IMR-90 (cell line): ENCODE measurements at regions not wholly inside any gene's neighbourhood (a gene's known extent, or its start where the extent isn't known, plus 50 kb on each side); places are given as distances from the start of the nearest gene placed in this dataset.

Experiments used
- ATAC-seq: fragments of 200-7000 bp; cut with Tn5 transposase; 2 replicates; pipeline ENCODE4 v1.9.1; 2020; ENCODE audit warnings: low read depth, mild to moderate bottlenecking, moderate library complexity
- BruUV-seq: library from RNA; stranded (reverse); fragments of 400-500 nt; replicated peaks from 2 replicates; lab custom pipeline; 2021; lab: Mats Ljungman, UMichigan
- CTCF ChIA-PET: fragments of 300-600 bp; formaldehyde crosslinking; extraction: SDS; loops from one replicate; lab custom pipeline; 2021; ENCODE audit warnings: antibody characterized with exemption; lab: Yijun Ruan, JAX
- POLR2A ChIA-PET: fragments of 300-600 bp; sonication (Branson Sonifier 250); formaldehyde crosslinking; loops from one replicate; lab custom pipeline; 2022; ENCODE audit warnings: antibody characterized with exemption; ENCODE audit not compliant: unreplicated experiment; lab: Charles Lee
- DNase-seq: peaks from one replicate; pipeline ENCODE4 v3.0.0; 2013
- H2AFZ ChIP-seq: replicated peaks from 2 replicates; pipeline ENCODE3; 2013; ENCODE audit warnings: low read length, mild to moderate bottlenecking; ENCODE audit not compliant: poor library complexity
- H2AK5ac ChIP-seq: 2 replicates; pipeline ENCODE4 v1.6.1; 2013; ENCODE audit warnings: low read depth, low read length, inconsistent platforms
- H2AK9ac ChIP-seq: replicated peaks from 2 replicates; pipeline ENCODE3; 2013; ENCODE audit warnings: mild to moderate bottlenecking, low read depth, low read length, moderate library complexity; ENCODE audit not compliant: poor library complexity
- H2BK120ac ChIP-seq: 2 replicates; pipeline ENCODE4 v1.6.1; 2013; ENCODE audit warnings: low read depth, low read length, inconsistent platforms
- H2BK15ac ChIP-seq: 3 replicates; pipeline ENCODE4 v1.6.1; 2013; ENCODE audit warnings: low read depth, low read length, inconsistent platforms
- H2BK20ac ChIP-seq: 2 replicates; pipeline ENCODE4 v1.6.1; 2013; ENCODE audit warnings: low read depth, mild to moderate bottlenecking, inconsistent platforms, low read length, moderate library complexity
- H2BK5ac ChIP-seq: 2 replicates; pipeline ENCODE4 v1.6.1; 2013; ENCODE audit warnings: mild to moderate bottlenecking, low read depth, low read length, inconsistent platforms; ENCODE audit not compliant: poor library complexity, severe bottlenecking
- H3K14ac ChIP-seq: replicated peaks from 2 replicates; pipeline ENCODE4 v1.6.1; 2013; ENCODE audit warnings: low read depth, low read length, inconsistent platforms
- H3K18ac ChIP-seq: 2 replicates; pipeline ENCODE4 v1.6.1; 2013; ENCODE audit warnings: low read depth, low read length, control low read depth
- H3K23ac ChIP-seq: 2 replicates; pipeline ENCODE4 v1.6.1; 2013; ENCODE audit warnings: low read depth, low read length, inconsistent platforms
- H3K27ac ChIP-seq: 2 replicates; pipeline ENCODE4 v1.5.1; 2013; ENCODE audit warnings: mild to moderate bottlenecking, control low read depth, low read length; ENCODE audit not compliant: insufficient read depth
- H3K27me3 ChIP-seq: 2 replicates; pipeline ENCODE4 v1.6.1; 2013; ENCODE audit warnings: low read length; ENCODE audit not compliant: control insufficient read depth, insufficient read depth
- H3K36me3 ChIP-seq: 2 replicates; pipeline ENCODE4 v1.6.1; 2013; ENCODE audit warnings: low read length, mixed read lengths; ENCODE audit not compliant: control insufficient read depth, insufficient read depth
- H3K4ac ChIP-seq: 2 replicates; pipeline ENCODE4 v1.6.1; 2013; ENCODE audit warnings: low read depth, low read length, inconsistent platforms
- H3K4me1 ChIP-seq: 2 replicates; pipeline ENCODE4 v1.6.1; 2013; ENCODE audit warnings: low read length, mixed read lengths; ENCODE audit not compliant: control insufficient read depth, insufficient read depth
- H3K4me2 ChIP-seq: 2 replicates; pipeline ENCODE4 v1.6.1; 2013; ENCODE audit warnings: low read depth, mild to moderate bottlenecking, control low read depth, low read length, moderate library complexity
- H3K4me3 ChIP-seq: 2 replicates; pipeline ENCODE4 v1.5.1; 2013; ENCODE audit warnings: low read depth, mild to moderate bottlenecking, control low read depth, low read length, moderate library complexity; ENCODE audit not compliant: insufficient read depth
- H3K56ac ChIP-seq: 2 replicates; pipeline ENCODE4 v1.6.1; 2013; ENCODE audit warnings: low read length, inconsistent platforms; ENCODE audit not compliant: insufficient read depth; ENCODE audit errors: extremely low read depth
- H3K79me1 ChIP-seq, 2 experiments: 2 replicates each; pipeline ENCODE4 v1.6.1; 2013; ENCODE audit warnings: low read length in 2 of 2, inconsistent platforms in 1 of 2, low read depth in 1 of 2
- H3K9ac ChIP-seq: 2 replicates; pipeline ENCODE4 v1.6.1; 2013; ENCODE audit warnings: low read depth, low read length, control low read depth
- H3K9me1 ChIP-seq: 2 replicates; pipeline ENCODE4 v1.6.1; 2013; ENCODE audit warnings: low read length, inconsistent platforms; ENCODE audit not compliant: insufficient read depth
- H3K9me3 ChIP-seq: 2 replicates; pipeline ENCODE4 v1.6.1; 2013; ENCODE audit warnings: low read length; ENCODE audit not compliant: control insufficient read depth, insufficient read depth
- H4K20me1 ChIP-seq: 2 replicates; pipeline ENCODE4 v1.6.1; 2013; ENCODE audit warnings: low read length, inconsistent platforms; ENCODE audit not compliant: insufficient read depth
- H4K5ac ChIP-seq: 2 replicates; pipeline ENCODE4 v1.6.1; 2013; ENCODE audit warnings: mild to moderate bottlenecking, low read depth, low read length, control low read depth
- H4K8ac ChIP-seq, 2 experiments: 2 replicates each; pipeline ENCODE4 v1.6.1; 2013; ENCODE audit warnings: low read depth in 2 of 2, low read length in 2 of 2, control low read depth in 1 of 2, inconsistent platforms in 1 of 2
- H4K91ac ChIP-seq: 2 replicates; pipeline ENCODE4 v1.6.1; 2013; ENCODE audit warnings: low read depth, low read length, inconsistent platforms; ENCODE audit not compliant: insufficient read depth
- BHLHE40 ChIP-seq: fragments of 150-350 bp; IDR thresholded peaks from 2 replicates; pipeline ENCODE4 v1.6.1; 2016; ENCODE audit warnings: mild to moderate bottlenecking, low read depth, low read length
- CEBPB ChIP-seq: IDR thresholded peaks from 2 replicates; pipeline ENCODE4 v1.6.1; 2012; ENCODE audit warnings: low read depth, low read length, improper control_type of control experiment
- ELK1 ChIP-seq: fragments of 150-350 bp; IDR thresholded peaks from 2 replicates; pipeline ENCODE4 v1.6.1; 2016; ENCODE audit warnings: low read depth, mild to moderate bottlenecking, low read length, moderate library complexity, borderline replicate concordance
- MXI1 ChIP-seq: IDR thresholded peaks from 2 replicates; pipeline ENCODE4 v1.6.1; 2012; ENCODE audit warnings: low read depth, mild to moderate bottlenecking, low read length, moderate library complexity, borderline replicate concordance
- POLR2A ChIP-seq: IDR thresholded peaks from 2 replicates; pipeline ENCODE4 v1.6.1; 2012; ENCODE audit warnings: mild to moderate bottlenecking, low read depth, low read length
- RAD21 ChIP-seq: IDR thresholded peaks from 2 replicates; pipeline ENCODE4 v1.6.1; 2012; ENCODE audit warnings: low read length, improper control_type of control experiment
- SMC3 ChIP-seq: fragments of 150-350 bp; IDR thresholded peaks from 2 replicates; pipeline ENCODE4 v1.6.1; 2016; ENCODE audit warnings: low read depth, mild to moderate bottlenecking, antibody characterized with exemption, low read length, moderate library complexity
- WGBS, 2 experiments: methylation state at CpG; one replicate each; pipeline versions ENCODE4 v1.1.5 to v1.1.7; 2013; ENCODE audit warnings: missing lambda C conversion rate in 2 of 2; ENCODE audit not compliant: insufficient read length in 1 of 2; ENCODE audit errors: extremely low coverage in 2 of 2; 5-methylcytosine and 5-hydroxymethylcytosine counted together
- dilution Hi-C: fragments of 300-500 bp; cut with HindIII; formaldehyde crosslinking; loops from one replicate; pipeline ENCODE4 v1.14.3; 2018; ENCODE audit warnings: low sequenced_read_pairs; ENCODE audit not compliant: unreplicated experiment
- in situ Hi-C: fragments of 300-500 bp; cut with MboI; formaldehyde crosslinking; loops from 3 replicates; pipeline ENCODE4 v1.14.3; 2019; ENCODE audit warnings: low sequenced_read_pairs, inconsistent platforms, mixed read lengths
- intact Hi-C: fragments of 100-400 bp; cut with micrococcal nuclease; formaldehyde crosslinking; loops from 2 replicates; pipeline ENCODE4 v1.10.0; 2022

DNA sequence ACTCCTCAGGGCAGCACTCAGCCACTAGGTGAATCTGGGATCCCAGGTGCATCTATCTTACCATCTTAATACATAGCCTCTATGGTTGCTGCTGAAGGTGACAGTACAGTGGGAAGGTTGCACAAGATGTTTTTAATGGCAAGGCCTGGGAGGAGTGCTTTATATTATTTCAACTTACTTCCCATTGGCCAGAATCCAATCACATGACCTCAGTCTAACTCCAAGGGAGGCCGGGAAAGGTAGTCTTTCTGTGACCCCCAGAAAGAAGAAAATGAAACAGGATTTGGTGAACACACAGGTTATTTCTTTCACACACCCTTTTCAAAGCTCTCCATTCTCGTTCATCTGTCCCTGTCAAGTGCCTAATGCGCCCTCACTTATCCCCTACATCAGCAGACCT, 189.1 kb upstream of the ATP6AP2 start:
- CTCF ChIA-PET: no interaction called here
- ATAC-seq (no peak), DNase-seq (no peak)
- no peak overlapping the region for H2AK9ac ChIP-seq
- no peaks in the 10 kb centered on the region for H3K79me1 ChIP-seq
- H4K91ac ChIP-seq: no peak overlapping the region
- no peaks in the 10 kb centered on the region for H3K9me1 ChIP-seq
- intact Hi-C loops: no loop called here
- H3K27me3 ChIP-seq: peaks cover 20% of the 10 kb centered on the region
- dilution Hi-C loops: no loop called here
- no peaks in the 10 kb centered on the region for H3K4me1 ChIP-seq
- no peak overlapping the region for H3K56ac ChIP-seq
- no peak overlapping the region for H3K4me3 ChIP-seq
- no peak overlapping the region for H3K27ac ChIP-seq
- H4K20me1 ChIP-seq: no peaks in the 10 kb centered on the region
- no peak overlapping the region for H3K4ac ChIP-seq
- WGBS, 2 experiments: no CpG with 5 or more reads among the region's 3 CpGs
- no peak overlapping the region for H4K8ac ChIP-seq
- H3K36me3 ChIP-seq: no peaks in the 10 kb centered on the region
- no peak overlapping the region for H4K5ac ChIP-seq
- no peak overlapping the region for H2BK5ac ChIP-seq
- H3K14ac ChIP-seq: no peak overlapping the region
- no peaks in the 10 kb centered on the region for H3K9me3 ChIP-seq
- H2AFZ ChIP-seq: no peak overlapping the region
- BruUV-seq: no TSS peak
- no peak overlapping the region for H3K18ac ChIP-seq
- POLR2A ChIA-PET: no interaction called here
- in situ Hi-C loops: no loop called here
- TF ChIP-seq ELK1 (no peak), POLR2A (no peak), CEBPB (no peak), BHLHE40 (no peak), RAD21 (no peak), SMC3 (no peak), MXI1 (no peak)
- H2AK5ac ChIP-seq: no peak overlapping the region
- H2BK120ac ChIP-seq: no peak overlapping the region
- no peak overlapping the region for H2BK20ac ChIP-seq
- H3K4me2 ChIP-seq: no peak overlapping the region
- H2BK15ac ChIP-seq: no peak overlapping the region
- H3K9ac ChIP-seq: no peak overlapping the region
- H3K23ac ChIP-seq: no peak overlapping the region
